Stimulated activated CD8-positive, alpha-beta memory T cell treated with anti-CD3 and anti-CD28 coated beads, Interleukin-4, amount 100 ng/mL, for 48 hours (primary cell): ENCODE measurements at regions not wholly inside any gene's neighbourhood (a gene's known extent, or its start where the extent isn't known, plus 50 kb on each side); places are given as distances from the start of the nearest gene placed in this dataset.

Source experiments
- DNase-seq: peaks from one replicate; pipeline ENCODE4 v3.0.0-alpha.2; 2020

GRCh38 chr3:80113331-80113730 lies 345.5 kb upstream of the ROBO1 start:
- DNase-seq = no peak

GRCh38 chr3:80099559-80100066 lies 331.8 kb upstream of the ROBO1 start:
- no peak for DNase-seq

GRCh38 chr3:80097674-80098073 lies 329.9 kb upstream of the ROBO1 start:
- DNase-seq = no peak

- no peak for DNase-seq
Measured at GRCh38 chr3:80096909-80097308, 329.1 kb upstream of the ROBO1 start.

GRCh38 chr3:80094589-80094988 lies 326.8 kb upstream of the ROBO1 start:
- DNase-seq = no peak

- DNase-seq = no peak
Measured at GRCh38 chr3:80087767-80088166, 320.0 kb upstream of the ROBO1 start.

- no peak for DNase-seq
Measured at GRCh38 chr3:80086426-80086825, 318.6 kb upstream of the ROBO1 start.

- no peak for DNase-seq
Measured at GRCh38 chr3:80079886-80080285, 312.1 kb upstream of the ROBO1 start.

- DNase-seq = no peak
Measured at GRCh38 chr3:80068459-80068858, 300.7 kb upstream of the ROBO1 start.

- DNase-seq = no peak
Measured at GRCh38 chr3:80063535-80063934, 295.7 kb upstream of the ROBO1 start.

- DNase-seq = no peak
Measured at GRCh38 chr3:80060664-80061063, 292.9 kb upstream of the ROBO1 start.

GRCh38 chr3:80055306-80055705 lies 287.5 kb upstream of the ROBO1 start:
- DNase-seq = no peak

GRCh38 chr3:80052271-80052670 lies 284.5 kb upstream of the ROBO1 start:
- DNase-seq = no peak

- no peak for DNase-seq
Measured at GRCh38 chr3:80051602-80051962, 283.8 kb upstream of the ROBO1 start.

GRCh38 chr3:80050826-80051601 lies 283.2 kb upstream of the ROBO1 start:
- DNase-seq = no peak

GRCh38 chr3:80043226-80043625 lies 275.4 kb upstream of the ROBO1 start:
- no peak for DNase-seq

- DNase-seq = no peak
Measured at GRCh38 chr3:80040067-80040466, 272.3 kb upstream of the ROBO1 start.

GRCh38 chr3:80036176-80036575 lies 268.4 kb upstream of the ROBO1 start:
- DNase-seq = no peak

GRCh38 chr3:80035021-80035420 lies 267.2 kb upstream of the ROBO1 start:
- DNase-seq = no peak

GRCh38 chr3:80023010-80023409 lies 255.2 kb upstream of the ROBO1 start:
- no peak for DNase-seq

GRCh38 chr3:80018375-80018774 lies 250.6 kb upstream of the ROBO1 start:
- no peak for DNase-seq

GRCh38 chr3:80017369-80017768 lies 249.6 kb upstream of the ROBO1 start:
- no peak for DNase-seq

- no peak for DNase-seq
Measured at GRCh38 chr3:80014576-80014975, 246.8 kb upstream of the ROBO1 start.

GRCh38 chr3:80010021-80010571 lies 242.3 kb upstream of the ROBO1 start:
- no peak for DNase-seq

- no peak for DNase-seq
Measured at GRCh38 chr3:80007522-80007921, 239.7 kb upstream of the ROBO1 start.
